K562 (cell line): ENCODE measurements at regions not wholly inside any gene's neighbourhood (a gene's known extent, or its start where the extent isn't known, plus 50 kb on each side); places are given as distances from the start of the nearest gene placed in this dataset.
"Not testable (repeated sequence)": the region's sequence is repeated elsewhere in the genome, so short reads cannot be mapped to it uniquely, and the experiment has no call there.

Source experiments
- ATF1 ChIP-seq, 2 experiments: fragments of 450-650 bp in 1 of 2; IDR thresholded peaks; 2 replicates each; pipeline ENCODE4 v1.6.1; 2016; ENCODE audit warnings: missing compliant biosample characterization in 1 of 2, missing genetic modification characterization in 1 of 2
- CTCF ChIP-seq, 3 experiments: IDR thresholded peaks in 2 of 3; conservative IDR thresholded peaks in 1 of 3; 2 replicates each; pipeline ENCODE4 v1.5.1; 2011 to 2012; ENCODE audit warnings: low read length in 3 of 3, mild to moderate bottlenecking in 3 of 3, control low read depth in 2 of 3, improper control_type of control experiment in 1 of 3, inconsistent platforms in 1 of 3, low read depth in 1 of 3, mixed read lengths in 1 of 3, moderate library complexity in 1 of 3; ENCODE audit not compliant: insufficient read depth in 2 of 3
- NFE2 ChIP-seq: IDR thresholded peaks from 2 replicates; pipeline ENCODE4 v1.6.1; 2014; ENCODE audit warnings: antibody characterized with exemption, low read depth
- SNIP1 ChIP-seq: fragments of 450-650 bp; IDR thresholded peaks from 2 replicates; pipeline ENCODE4 v1.7.1; 2017; ENCODE audit warnings: low read depth, mild to moderate bottlenecking
- ZBTB49 ChIP-seq: sonication (generic); formaldehyde crosslinking; IDR thresholded peaks from 2 replicates; pipeline ENCODE4 v1.8.0; 2022; ENCODE audit warnings: missing genetic modification reagents, mild to moderate bottlenecking, borderline replicate concordance
- ZNF12 ChIP-seq: sonication (generic); formaldehyde crosslinking; IDR thresholded peaks from 2 replicates; pipeline ENCODE4 v1.4.0; 2020; ENCODE audit warnings: mild to moderate bottlenecking, missing genetic modification reagents
- ZNF197 ChIP-seq: fragments of 200-800 bp; sonication (Bioruptor generic); IDR thresholded peaks from 2 replicates; pipeline ENCODE4 v1.6.1; 2016; ENCODE audit warnings: low read depth, missing genetic modification characterization, missing compliant biosample characterization
- ZNF311 ChIP-seq: fragments of 250-450 bp; sonication (Bioruptor Pico); IDR thresholded peaks from 2 replicates; pipeline ENCODE4 v1.4.0; 2020; ENCODE audit warnings: mild to moderate bottlenecking, moderate library complexity
- ZNF609 ChIP-seq: sonication (generic); formaldehyde crosslinking; IDR thresholded peaks from 2 replicates; pipeline ENCODE4 v1.8.1; 2023; ENCODE audit warnings: missing genetic modification reagents, mild to moderate bottlenecking, borderline replicate concordance
- ZNF639 ChIP-seq, 2 experiments: fragments of 200-800 bp in 1 of 2; sonication (Bioruptor generic) in 1 of 2; sonication (generic) in 1 of 2; formaldehyde crosslinking in 1 of 2; IDR thresholded peaks in 1 of 2; conservative IDR thresholded peaks in 1 of 2; 2 replicates each; pipeline versions ENCODE4 v1.5.0 to v1.6.1; 2016 to 2020; ENCODE audit warnings: missing compliant biosample characterization in 1 of 2, missing genetic modification characterization in 1 of 2, missing genetic modification reagents in 1 of 2
- TF ChIP-seq, protein P1 (sequence below), 2 experiments: IDR thresholded peaks; 2 replicates each; pipeline ENCODE4 v1.6.1; 2011; ENCODE audit warnings: borderline replicate concordance in 1 of 2, control low read depth in 1 of 2, low read depth in 1 of 2, low read length in 1 of 2, mild to moderate bottlenecking in 1 of 2, mixed read lengths in 1 of 2, moderate library complexity in 1 of 2; ENCODE audit not compliant: insufficient read depth in 1 of 2, insufficient read length in 1 of 2, poor library complexity in 1 of 2, severe bottlenecking in 1 of 2; ENCODE audit errors: extremely low read depth in 1 of 2

GRCh38 chr10:9138829-9139228, 1084.3 kb downstream of the GATA3 start:
- not testable (repeated sequence) for TF ChIP-seq ZNF639 (CRISPR knock-in tag; conservative IDR thresholded peaks at IDR 0.05 in 1 of 2, IDR thresholded peaks at IDR 0.05 in 1 of 2); ZNF12 (CRISPR knock-in tag); ZBTB49; NFE2; ZNF311 (CRISPR knock-in tag); SNIP1; CTCF (IDR thresholded peaks at IDR 0.05 in 2 of 3, conservative IDR thresholded peaks at IDR 0.05 in 1 of 3; ENCODE audit: insufficient read depth in 2 of 3, low read depth in 1 of 3, low read length in 3 of 3); ZNF609 (CRISPR knock-in tag); ATF1 (CRISPR knock-in tag; IDR thresholded peaks at IDR 0.05); ATF1 (tag; IDR thresholded peaks at IDR 0.05); ZNF197 (CRISPR knock-in tag)
- TF ChIP-seq, protein P1, sequence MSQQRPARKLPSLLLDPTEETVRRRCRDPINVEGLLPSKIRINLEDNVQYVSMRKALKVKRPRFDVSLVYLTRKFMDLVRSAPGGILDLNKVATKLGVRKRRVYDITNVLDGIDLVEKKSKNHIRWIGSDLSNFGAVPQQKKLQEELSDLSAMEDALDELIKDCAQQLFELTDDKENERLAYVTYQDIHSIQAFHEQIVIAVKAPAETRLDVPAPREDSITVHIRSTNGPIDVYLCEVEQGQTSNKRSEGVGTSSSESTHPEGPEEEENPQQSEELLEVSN (IDR thresholded peaks at IDR 0.05; ENCODE audit: borderline replicate concordance in 1 of 2, extremely low read depth in 1 of 2, insufficient read depth in 1 of 2, insufficient read length in 1 of 2, low read depth in 1 of 2, low read length in 1 of 2, poor library complexity in 1 of 2, severe bottlenecking in 1 of 2), result not testable (repeated sequence)
